C4-2B (cell line): ENCODE measurements at regions not wholly inside any gene's neighbourhood (a gene's known extent, or its start where the extent isn't known, plus 50 kb on each side); places are given as distances from the start of the nearest gene placed in this dataset.

ENCODE experiments used
- ZFX ChIP-seq: fragments of 450-650 bp; IDR thresholded peaks from 2 replicates; pipeline ENCODE4 v1.6.1; 2017
- TF ChIP-seq, protein P1 (sequence below): fragments of 450-650 bp; conservative IDR thresholded peaks from 2 replicates; pipeline ENCODE4 v1.5.1; 2017; ENCODE audit warnings: mild to moderate bottlenecking

DNA sequence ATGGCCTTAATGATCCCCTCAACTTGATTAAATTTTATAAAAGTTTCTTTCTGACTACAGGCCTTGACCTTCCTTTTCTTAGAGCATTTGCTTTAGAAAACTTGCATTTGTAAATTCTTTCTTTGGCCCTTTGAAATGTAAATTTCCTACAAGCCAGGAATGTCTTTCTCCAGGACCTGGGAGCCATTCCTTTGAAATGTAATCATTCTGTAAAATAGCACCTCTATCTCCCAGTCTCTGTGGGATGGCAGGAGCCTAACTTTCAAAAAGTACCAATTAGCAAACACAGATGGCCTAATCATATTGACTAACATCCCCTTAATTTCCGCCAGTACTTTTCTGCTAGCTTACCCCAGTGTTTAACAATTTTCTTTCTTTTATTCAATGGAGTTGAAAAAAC is 1394.2 kb upstream of the ATXN8OS start:
- TF ChIP-seq, protein P1, sequence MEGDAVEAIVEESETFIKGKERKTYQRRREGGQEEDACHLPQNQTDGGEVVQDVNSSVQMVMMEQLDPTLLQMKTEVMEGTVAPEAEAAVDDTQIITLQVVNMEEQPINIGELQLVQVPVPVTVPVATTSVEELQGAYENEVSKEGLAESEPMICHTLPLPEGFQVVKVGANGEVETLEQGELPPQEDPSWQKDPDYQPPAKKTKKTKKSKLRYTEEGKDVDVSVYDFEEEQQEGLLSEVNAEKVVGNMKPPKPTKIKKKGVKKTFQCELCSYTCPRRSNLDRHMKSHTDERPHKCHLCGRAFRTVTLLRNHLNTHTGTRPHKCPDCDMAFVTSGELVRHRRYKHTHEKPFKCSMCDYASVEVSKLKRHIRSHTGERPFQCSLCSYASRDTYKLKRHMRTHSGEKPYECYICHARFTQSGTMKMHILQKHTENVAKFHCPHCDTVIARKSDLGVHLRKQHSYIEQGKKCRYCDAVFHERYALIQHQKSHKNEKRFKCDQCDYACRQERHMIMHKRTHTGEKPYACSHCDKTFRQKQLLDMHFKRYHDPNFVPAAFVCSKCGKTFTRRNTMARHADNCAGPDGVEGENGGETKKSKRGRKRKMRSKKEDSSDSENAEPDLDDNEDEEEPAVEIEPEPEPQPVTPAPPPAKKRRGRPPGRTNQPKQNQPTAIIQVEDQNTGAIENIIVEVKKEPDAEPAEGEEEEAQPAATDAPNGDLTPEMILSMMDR, result no peak
- TF ChIP-seq ZFX, result no peak
